Panc1 (cell line): ENCODE measurements at regions not wholly inside any gene's neighbourhood (a gene's known extent, or its start where the extent isn't known, plus 50 kb on each side); places are given as distances from the start of the nearest gene placed in this dataset.

Source experiments
- ATAC-seq: fragments of 200-7000 bp; cut with Tn5 transposase; 2 replicates; pipeline ENCODE4 v1.9.1; 2020; ENCODE audit warnings: mild to moderate bottlenecking, moderate library complexity
- BruUV-seq: library from RNA; stranded (reverse); fragments of 400-500 nt; replicated peaks from 2 replicates; lab custom pipeline; 2021; lab: Mats Ljungman, UMichigan
- CTCF ChIA-PET: fragments of 300-600 bp; sonication (Branson Sonifier 250); formaldehyde crosslinking; loops from one replicate; lab custom pipeline; 2022; ENCODE audit warnings: antibody characterized with exemption; lab: Charles Lee
- POLR2A ChIA-PET: fragments of 300-600 bp; sonication (Branson Sonifier 250); formaldehyde crosslinking; loops from one replicate; lab custom pipeline; 2022; ENCODE audit warnings: antibody characterized with exemption; lab: Charles Lee
- DNase-seq: peaks from one replicate; pipeline ENCODE4 v3.0.0-alpha.2; 2010; ENCODE audit warnings: low read depth, low spot score
- H3K27ac ChIP-seq: 2 replicates; pipeline ENCODE4 v1.5.1; 2011; ENCODE audit warnings: mild to moderate bottlenecking, low read length, inconsistent platforms
- H3K27me3 ChIP-seq: fragments of 200-500 bp; sonication (Bioruptor generic); 2 replicates; pipeline ENCODE4 v1.6.0; 2014; ENCODE audit warnings: low read length, inconsistent platforms; ENCODE audit not compliant: control insufficient read depth, insufficient read depth
- H3K36me3 ChIP-seq: fragments of 200-500 bp; sonication (Bioruptor generic); 2 replicates; pipeline ENCODE4 v1.5.1; 2014; ENCODE audit warnings: inconsistent platforms, mild to moderate bottlenecking, low read length, moderate library complexity; ENCODE audit not compliant: control insufficient read depth, insufficient read depth
- H3K4me1 ChIP-seq: 2 replicates; pipeline ENCODE4 v1.5.1; 2011; ENCODE audit warnings: inconsistent platforms, mild to moderate bottlenecking, low read length, moderate library complexity; ENCODE audit not compliant: control insufficient read depth, insufficient read depth
- H3K4me3 ChIP-seq, 2 experiments: 2 replicates each; pipeline ENCODE4 v1.5.1; 2011 to 2012; ENCODE audit warnings: low read depth in 2 of 2, low read length in 2 of 2, mild to moderate bottlenecking in 2 of 2, inconsistent platforms in 1 of 2, moderate library complexity in 1 of 2
- H3K9me3 ChIP-seq: fragments of 200-500 bp; sonication (Bioruptor generic); 2 replicates; pipeline ENCODE4 v1.5.1; 2014; ENCODE audit warnings: low read depth, mild to moderate bottlenecking, inconsistent platforms, low read length, moderate library complexity; ENCODE audit not compliant: control insufficient read depth, insufficient read depth
- CTCF ChIP-seq: fragments of 450-650 bp; IDR thresholded peaks from 2 replicates; pipeline ENCODE4 v1.5.1; 2017; ENCODE audit warnings: mild to moderate bottlenecking
- POLR2AphosphoS5 ChIP-seq: IDR thresholded peaks from 2 replicates; pipeline ENCODE4 v1.6.1; 2012; ENCODE audit warnings: mild to moderate bottlenecking, low read depth, low read length, moderate library complexity
- SIN3A ChIP-seq: IDR thresholded peaks from 2 replicates; pipeline ENCODE4 v1.6.1; 2012; ENCODE audit warnings: low read depth, mild to moderate bottlenecking, low read length, moderate library complexity, borderline replicate concordance; ENCODE audit not compliant: insufficient read depth
- TCF7L2 ChIP-seq: IDR thresholded peaks from 2 replicates; pipeline ENCODE4 v1.6.1; 2011; ENCODE audit warnings: mild to moderate bottlenecking, low read depth, low read length, inconsistent platforms
- in situ Hi-C: cut with HindIII; loops from 2 replicates; pipeline ENCODE4 v1.10.0; 2016; ENCODE audit warnings: low sequenced_read_pairs, low pct_unique_long_range_greater_than_20kb
- intact Hi-C: fragments of 100-400 bp; cut with micrococcal nuclease; formaldehyde crosslinking; loops from one replicate; pipeline ENCODE4 v1.10.0; 2022; ENCODE audit not compliant: unreplicated experiment
- TF ChIP-seq, protein P1 (sequence below), 2 experiments: IDR thresholded peaks; 2 replicates each; pipeline ENCODE4 v1.6.1; 2011 to 2012; ENCODE audit warnings: low read depth in 2 of 2, control low read depth in 1 of 2, low read length in 1 of 2, mild to moderate bottlenecking in 1 of 2, moderate library complexity in 1 of 2; ENCODE audit not compliant: insufficient read depth in 1 of 2

DNA sequence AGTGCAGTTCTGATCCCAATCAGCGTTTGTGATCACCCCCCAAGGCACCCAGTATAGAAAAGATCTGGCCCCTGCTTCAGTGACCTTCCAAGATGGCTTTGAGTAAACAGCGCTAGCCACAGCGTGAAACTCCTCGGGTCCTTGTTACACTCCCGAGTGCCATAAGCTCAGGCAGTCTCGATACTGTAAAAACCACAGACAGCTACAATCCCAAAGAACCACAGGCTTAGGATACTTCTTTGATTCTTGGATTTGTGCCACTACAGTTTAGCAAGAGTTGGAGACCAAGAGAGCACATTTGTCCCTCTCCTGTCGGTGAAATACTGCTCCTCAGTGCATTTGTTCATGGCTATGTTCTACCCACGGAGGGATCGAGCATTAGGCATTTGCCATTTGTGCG, 352.5 kb upstream of the ZNF521 start:
- BruUV-seq = no TSS peak
- no peak overlapping the region for H3K4me3 ChIP-seq
- H3K27ac ChIP-seq = no peak overlapping the region
- no peak for TF ChIP-seq CTCF
- no peak for TF ChIP-seq SIN3A
- no peak for TF ChIP-seq TCF7L2
- no peak for TF ChIP-seq POLR2AphosphoS5
- TF ChIP-seq, protein P1, sequence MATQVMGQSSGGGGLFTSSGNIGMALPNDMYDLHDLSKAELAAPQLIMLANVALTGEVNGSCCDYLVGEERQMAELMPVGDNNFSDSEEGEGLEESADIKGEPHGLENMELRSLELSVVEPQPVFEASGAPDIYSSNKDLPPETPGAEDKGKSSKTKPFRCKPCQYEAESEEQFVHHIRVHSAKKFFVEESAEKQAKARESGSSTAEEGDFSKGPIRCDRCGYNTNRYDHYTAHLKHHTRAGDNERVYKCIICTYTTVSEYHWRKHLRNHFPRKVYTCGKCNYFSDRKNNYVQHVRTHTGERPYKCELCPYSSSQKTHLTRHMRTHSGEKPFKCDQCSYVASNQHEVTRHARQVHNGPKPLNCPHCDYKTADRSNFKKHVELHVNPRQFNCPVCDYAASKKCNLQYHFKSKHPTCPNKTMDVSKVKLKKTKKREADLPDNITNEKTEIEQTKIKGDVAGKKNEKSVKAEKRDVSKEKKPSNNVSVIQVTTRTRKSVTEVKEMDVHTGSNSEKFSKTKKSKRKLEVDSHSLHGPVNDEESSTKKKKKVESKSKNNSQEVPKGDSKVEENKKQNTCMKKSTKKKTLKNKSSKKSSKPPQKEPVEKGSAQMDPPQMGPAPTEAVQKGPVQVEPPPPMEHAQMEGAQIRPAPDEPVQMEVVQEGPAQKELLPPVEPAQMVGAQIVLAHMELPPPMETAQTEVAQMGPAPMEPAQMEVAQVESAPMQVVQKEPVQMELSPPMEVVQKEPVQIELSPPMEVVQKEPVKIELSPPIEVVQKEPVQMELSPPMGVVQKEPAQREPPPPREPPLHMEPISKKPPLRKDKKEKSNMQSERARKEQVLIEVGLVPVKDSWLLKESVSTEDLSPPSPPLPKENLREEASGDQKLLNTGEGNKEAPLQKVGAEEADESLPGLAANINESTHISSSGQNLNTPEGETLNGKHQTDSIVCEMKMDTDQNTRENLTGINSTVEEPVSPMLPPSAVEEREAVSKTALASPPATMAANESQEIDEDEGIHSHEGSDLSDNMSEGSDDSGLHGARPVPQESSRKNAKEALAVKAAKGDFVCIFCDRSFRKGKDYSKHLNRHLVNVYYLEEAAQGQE (IDR thresholded peaks at IDR 0.05; ENCODE audit: insufficient read depth in 1 of 2, low read depth in 2 of 2, low read length in 1 of 2) = no peak
- in situ Hi-C loops (no loop called here), intact Hi-C loops (no loop called here)
- no peaks in the 10 kb centered on the region for H3K9me3 ChIP-seq
- ChIA-PET POLR2A (no interaction called here), CTCF (no interaction called here)
- no peaks in the 10 kb centered on the region; the same call in 1 of the 2 replicates for H3K36me3 ChIP-seq
- H3K4me1 ChIP-seq = no peaks in the 10 kb centered on the region
- no peaks in the 10 kb centered on the region for H3K27me3 ChIP-seq
- ATAC-seq (no peak), DNase-seq (no peak)

DNA sequence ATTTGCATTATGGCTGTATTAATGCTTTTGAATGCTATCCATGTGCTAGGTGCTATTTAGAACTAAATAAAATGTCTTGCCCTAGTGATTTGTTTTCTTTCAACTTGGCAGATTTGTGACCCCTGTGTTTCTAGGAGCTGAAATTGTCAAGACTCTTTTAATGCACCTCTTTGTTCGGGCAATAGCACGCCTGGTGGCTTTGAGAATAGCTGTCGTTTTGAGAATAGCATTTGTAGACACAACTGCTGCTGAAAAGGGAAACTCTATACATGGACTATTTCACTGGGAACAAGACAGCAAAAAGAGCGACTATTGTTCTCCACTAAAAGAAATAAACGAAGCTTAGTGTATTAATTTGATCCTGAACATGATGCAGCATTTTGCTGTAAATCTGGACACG, 352.1 kb upstream of the ZNF521 start:
- POLR2A ChIA-PET = no interaction called here
- H3K27ac ChIP-seq = no peak overlapping the region
- ATAC-seq (no peak), DNase-seq (no peak)
- in situ Hi-C loops (no loop called here), intact Hi-C loops (no loop called here)
- no peak overlapping the region for H3K4me3 ChIP-seq
- no peaks in the 10 kb centered on the region for H3K27me3 ChIP-seq
- TF ChIP-seq POLR2AphosphoS5 = no peak
- TF ChIP-seq, protein P1 (IDR thresholded peaks at IDR 0.05; ENCODE audit: insufficient read depth in 1 of 2, low read depth in 2 of 2, low read length in 1 of 2) = no peak
- TF ChIP-seq SIN3A = no peak
- no peak for TF ChIP-seq TCF7L2
- no peak for TF ChIP-seq CTCF
- H3K9me3 ChIP-seq = no peaks in the 10 kb centered on the region
- H3K4me1 ChIP-seq = no peaks in the 10 kb centered on the region
- no TSS peak for BruUV-seq
- CTCF ChIA-PET = no interaction called here
- no peaks in the 10 kb centered on the region; the same call in 1 of the 2 replicates for H3K36me3 ChIP-seq
